NOMO-1 treated with dmso at 0.1 percent for 144 hours (cell line): ENCODE measurements at regions not wholly inside any gene's neighbourhood (a gene's known extent, or its start where the extent isn't known, plus 50 kb on each side); places are given as distances from the start of the nearest gene placed in this dataset.

Experiments
- DNase-seq: peaks from one replicate; lab custom pipeline; 2025; ENCODE audit not compliant: unreplicated experiment; lab: John Stamatoyannopoulos, UW

- no peak for DNase-seq
These were observed 148.8 kb upstream of the RPS6KA2 start for GRCh38 chr6:166775923-166776220.

- DNase-seq, result no peak
These were observed 148.3 kb upstream of the RPS6KA2 start for GRCh38 chr6:166775180-166775922.

- no peak for DNase-seq
These were observed 147.7 kb upstream of the RPS6KA2 start for GRCh38 chr6:166774770-166775169.

- DNase-seq, result no peak
These were observed 147.2 kb upstream of the RPS6KA2 start for GRCh38 chr6:166774292-166774691.

GRCh38 chr6:166772518-166772917, 145.5 kb upstream of the RPS6KA2 start:
- no peak for DNase-seq

GRCh38 chr6:166771701-166772100, 144.7 kb upstream of the RPS6KA2 start:
- DNase-seq, result no peak

- DNase-seq, result no peak
These were observed 143.4 kb upstream of the RPS6KA2 start for GRCh38 chr6:166770216-166771116.

GRCh38 chr6:166769648-166770047, 142.6 kb upstream of the RPS6KA2 start:
- no peak for DNase-seq

- DNase-seq, result no peak
These were observed 141.7 kb upstream of the RPS6KA2 start for GRCh38 chr6:166768761-166769160.

- DNase-seq, result no peak
These were observed 140.2 kb upstream of the RPS6KA2 start for GRCh38 chr6:166767230-166767629.

- DNase-seq, result no peak
These were observed 139.7 kb upstream of the RPS6KA2 start for GRCh38 chr6:166766769-166767168.

- no peak for DNase-seq
These were observed 138.1 kb upstream of the RPS6KA2 start for GRCh38 chr6:166765234-166765541.

GRCh38 chr6:166764473-166765233, 137.6 kb upstream of the RPS6KA2 start:
- no peak for DNase-seq

- no peak for DNase-seq
These were observed 136.8 kb upstream of the RPS6KA2 start for GRCh38 chr6:166763606-166764472.

- DNase-seq, result no peak
These were observed 134.8 kb upstream of the RPS6KA2 start for GRCh38 chr6:166761801-166762200.

GRCh38 chr6:166760288-166760687, 133.2 kb upstream of the RPS6KA2 start:
- no peak for DNase-seq

GRCh38 chr6:166758136-166758704, 131.2 kb upstream of the RPS6KA2 start:
- no peak for DNase-seq

- DNase-seq, result no peak
These were observed 130.4 kb upstream of the RPS6KA2 start for GRCh38 chr6:166757232-166758135.

- DNase-seq, result no peak
These were observed 127.4 kb upstream of the RPS6KA2 start for GRCh38 chr6:166754218-166755030.
